ENCODE measurements at regions not wholly inside any gene's neighbourhood (a gene's known extent, or its start where the extent isn't known, plus 50 kb on each side); places are given as distances from the start of the nearest gene placed in this dataset.

- TF ChIP-seq, protein P1, sequence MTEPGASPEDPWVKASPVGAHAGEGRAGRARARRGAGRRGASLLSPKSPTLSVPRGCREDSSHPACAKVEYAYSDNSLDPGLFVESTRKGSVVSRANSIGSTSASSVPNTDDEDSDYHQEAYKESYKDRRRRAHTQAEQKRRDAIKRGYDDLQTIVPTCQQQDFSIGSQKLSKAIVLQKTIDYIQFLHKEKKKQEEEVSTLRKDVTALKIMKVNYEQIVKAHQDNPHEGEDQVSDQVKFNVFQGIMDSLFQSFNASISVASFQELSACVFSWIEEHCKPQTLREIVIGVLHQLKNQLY (CRISPR knock-in tag; IDR thresholded peaks at IDR 0.05): no peak
- TF ChIP-seq E2F4 (CRISPR knock-in tag; IDR thresholded peaks at IDR 0.05; ENCODE audit: borderline replicate concordance, low read depth) (no peak), JAZF1 (CRISPR knock-in tag; IDR thresholded peaks at IDR 0.05) (no peak), RELA (CRISPR knock-in tag; IDR thresholded peaks at IDR 0.05; ENCODE audit: borderline replicate concordance) (no peak), ZNF396 (CRISPR knock-in tag; IDR thresholded peaks at IDR 0.05; ENCODE audit: borderline replicate concordance) (no peak)
These were observed 162.8 kb upstream of the TNRC6C start (continued) for GRCh38 chr17:77795685-77796084.

GRCh38 chr17:77796176-77796860 lies 162.2 kb upstream of the TNRC6C start:
- CTCF ChIA-PET: interaction anchor here (0.5 to 0.6 kb wide), 2 partner anchors 85 to 292 kb away, joined by 3 to 4 read pairs; no protein-coding TSS in a partner anchor
- ATAC-seq: no peak
- peaks cover 50% of the 10 kb centered on the region for H3K27me3 Mint-ChIP-seq (ENCODE audit: low read depth)

More at GRCh38 chr17:77796176-77796860, 162.2 kb upstream of the TNRC6C start:
- Mint-ChIP-seq H3K36me3 (peaks cover 2% of the 10 kb centered on the region; the same call in 1 of the 2 replicates), H3K4me3 (no peak overlapping the region), H3K9me3 (no peaks in the 10 kb centered on the region), H3K27ac (no peak overlapping the region), H3K4me1 (peaks cover 52% of the 10 kb centered on the region)
- DNase-seq (ENCODE audit: low spot score): no peak
- TF ChIP-seq ZNF263 (CRISPR knock-in tag; IDR thresholded peaks at IDR 0.05; ENCODE audit: low read depth): no peak
- TF ChIP-seq FOXK1 (CRISPR knock-in tag; IDR thresholded peaks at IDR 0.05): no peak
- no peak for TF ChIP-seq ATF6 (CRISPR knock-in tag; IDR thresholded peaks at IDR 0.05)
- TF ChIP-seq, protein P2, sequence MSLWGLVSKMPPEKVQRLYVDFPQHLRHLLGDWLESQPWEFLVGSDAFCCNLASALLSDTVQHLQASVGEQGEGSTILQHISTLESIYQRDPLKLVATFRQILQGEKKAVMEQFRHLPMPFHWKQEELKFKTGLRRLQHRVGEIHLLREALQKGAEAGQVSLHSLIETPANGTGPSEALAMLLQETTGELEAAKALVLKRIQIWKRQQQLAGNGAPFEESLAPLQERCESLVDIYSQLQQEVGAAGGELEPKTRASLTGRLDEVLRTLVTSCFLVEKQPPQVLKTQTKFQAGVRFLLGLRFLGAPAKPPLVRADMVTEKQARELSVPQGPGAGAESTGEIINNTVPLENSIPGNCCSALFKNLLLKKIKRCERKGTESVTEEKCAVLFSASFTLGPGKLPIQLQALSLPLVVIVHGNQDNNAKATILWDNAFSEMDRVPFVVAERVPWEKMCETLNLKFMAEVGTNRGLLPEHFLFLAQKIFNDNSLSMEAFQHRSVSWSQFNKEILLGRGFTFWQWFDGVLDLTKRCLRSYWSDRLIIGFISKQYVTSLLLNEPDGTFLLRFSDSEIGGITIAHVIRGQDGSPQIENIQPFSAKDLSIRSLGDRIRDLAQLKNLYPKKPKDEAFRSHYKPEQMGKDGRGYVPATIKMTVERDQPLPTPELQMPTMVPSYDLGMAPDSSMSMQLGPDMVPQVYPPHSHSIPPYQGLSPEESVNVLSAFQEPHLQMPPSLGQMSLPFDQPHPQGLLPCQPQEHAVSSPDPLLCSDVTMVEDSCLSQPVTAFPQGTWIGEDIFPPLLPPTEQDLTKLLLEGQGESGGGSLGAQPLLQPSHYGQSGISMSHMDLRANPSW (CRISPR knock-in tag; conservative IDR thresholded peaks at IDR 0.05; ENCODE audit: low read depth): no peak
- TF ChIP-seq, protein P3, sequence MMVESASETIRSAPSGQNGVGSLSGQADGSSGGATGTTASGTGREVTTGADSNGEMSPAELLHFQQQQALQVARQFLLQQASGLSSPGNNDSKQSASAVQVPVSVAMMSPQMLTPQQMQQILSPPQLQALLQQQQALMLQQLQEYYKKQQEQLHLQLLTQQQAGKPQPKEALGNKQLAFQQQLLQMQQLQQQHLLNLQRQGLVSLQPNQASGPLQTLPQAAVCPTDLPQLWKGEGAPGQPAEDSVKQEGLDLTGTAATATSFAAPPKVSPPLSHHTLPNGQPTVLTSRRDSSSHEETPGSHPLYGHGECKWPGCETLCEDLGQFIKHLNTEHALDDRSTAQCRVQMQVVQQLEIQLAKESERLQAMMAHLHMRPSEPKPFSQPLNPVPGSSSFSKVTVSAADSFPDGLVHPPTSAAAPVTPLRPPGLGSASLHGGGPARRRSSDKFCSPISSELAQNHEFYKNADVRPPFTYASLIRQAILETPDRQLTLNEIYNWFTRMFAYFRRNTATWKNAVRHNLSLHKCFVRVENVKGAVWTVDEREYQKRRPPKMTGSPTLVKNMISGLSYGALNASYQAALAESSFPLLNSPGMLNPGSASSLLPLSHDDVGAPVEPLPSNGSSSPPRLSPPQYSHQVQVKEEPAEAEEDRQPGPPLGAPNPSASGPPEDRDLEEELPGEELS (CRISPR knock-in tag; IDR thresholded peaks at IDR 0.05): no peak
- POLR2A ChIA-PET: interaction anchor here (1.4 kb wide), 1 partner anchor 162 kb away, joined by 3 read pairs; the partner anchor contains the start of gene TNRC6C

All from WTC11 (cell line).